ENCODE measurements at regions not wholly inside any gene's neighbourhood (a gene's known extent, or its start where the extent isn't known, plus 50 kb on each side); places are given as distances from the start of the nearest gene placed in this dataset.

DNA sequence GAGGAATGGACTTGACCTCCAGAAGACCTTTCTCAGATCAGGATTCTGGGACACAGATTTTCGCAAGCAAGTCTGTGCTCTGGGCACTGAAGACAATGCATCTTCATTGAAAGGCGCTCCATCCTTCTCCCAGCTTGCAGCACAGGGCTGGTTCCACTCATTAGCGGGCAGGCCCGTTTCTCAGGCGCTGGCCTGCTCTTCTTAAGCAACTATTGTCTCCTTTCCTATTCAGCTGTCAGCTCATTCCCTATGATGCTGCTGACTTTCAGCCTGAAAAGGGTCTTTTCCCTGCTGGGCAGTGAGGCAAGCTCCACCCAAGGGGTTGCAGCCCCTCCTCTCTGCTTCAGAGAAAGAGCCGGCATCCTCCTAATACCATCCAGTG, 91.9 kb upstream of the PLXNA2 start:
- 90 to 91% methylated on average over 6 of the region's 6 CpGs for WGBS, 2 donors
- TF ChIP-seq, protein P1, sequence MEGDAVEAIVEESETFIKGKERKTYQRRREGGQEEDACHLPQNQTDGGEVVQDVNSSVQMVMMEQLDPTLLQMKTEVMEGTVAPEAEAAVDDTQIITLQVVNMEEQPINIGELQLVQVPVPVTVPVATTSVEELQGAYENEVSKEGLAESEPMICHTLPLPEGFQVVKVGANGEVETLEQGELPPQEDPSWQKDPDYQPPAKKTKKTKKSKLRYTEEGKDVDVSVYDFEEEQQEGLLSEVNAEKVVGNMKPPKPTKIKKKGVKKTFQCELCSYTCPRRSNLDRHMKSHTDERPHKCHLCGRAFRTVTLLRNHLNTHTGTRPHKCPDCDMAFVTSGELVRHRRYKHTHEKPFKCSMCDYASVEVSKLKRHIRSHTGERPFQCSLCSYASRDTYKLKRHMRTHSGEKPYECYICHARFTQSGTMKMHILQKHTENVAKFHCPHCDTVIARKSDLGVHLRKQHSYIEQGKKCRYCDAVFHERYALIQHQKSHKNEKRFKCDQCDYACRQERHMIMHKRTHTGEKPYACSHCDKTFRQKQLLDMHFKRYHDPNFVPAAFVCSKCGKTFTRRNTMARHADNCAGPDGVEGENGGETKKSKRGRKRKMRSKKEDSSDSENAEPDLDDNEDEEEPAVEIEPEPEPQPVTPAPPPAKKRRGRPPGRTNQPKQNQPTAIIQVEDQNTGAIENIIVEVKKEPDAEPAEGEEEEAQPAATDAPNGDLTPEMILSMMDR (IDR thresholded peaks at IDR 0.05), result no peak
- Histone ChIP-seq H3K36me3 (no peaks in the 10 kb centered on the region), H3K4me3 (no peak overlapping the region), H3K27me3 (peaks cover 0 to 11% (median 0%) of the 10 kb centered on the region in 7 donors), H3K9me3 (no peaks in the 10 kb centered on the region), H3K4me1 (no peaks in the 10 kb centered on the region), H3K27ac (no peak overlapping the region)
- no peak for ATAC-seq
- intact Hi-C loops (cut with DNase I), result loop anchor here in 1 of 10 donors (5.0 kb wide), 1 partner anchor 286 kb away; no protein-coding TSS in a partner anchor
- no peak for DNase-seq

DNA sequence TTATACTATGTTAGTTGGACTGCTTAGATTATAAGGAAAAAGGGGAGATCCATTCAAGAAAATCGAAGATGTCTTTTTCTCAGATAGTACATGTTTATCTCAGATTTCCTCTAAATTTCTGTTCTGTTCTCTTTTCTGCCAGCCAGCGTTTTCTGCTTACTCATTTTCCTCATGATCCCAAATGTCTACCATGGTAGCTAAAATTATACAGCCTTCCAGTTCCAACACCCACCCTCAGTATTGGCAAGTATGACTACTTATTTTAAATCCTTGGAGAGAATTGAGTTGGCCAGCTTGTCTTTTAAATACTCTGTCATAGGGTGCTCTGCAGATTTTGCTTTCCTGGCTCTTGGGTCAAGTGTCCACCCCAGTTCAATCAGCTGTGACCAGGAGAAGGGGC, 95.7 kb upstream of the PLXNA2 start:
- TF ChIP-seq, protein P1 (IDR thresholded peaks at IDR 0.05), result no peak
- H3K9me3 ChIP-seq, result no peaks in the 10 kb centered on the region
- no peak overlapping the region for H3K27ac ChIP-seq
- ATAC-seq (no peak), DNase-seq (no peak)
- H3K4me3 ChIP-seq, result no peak overlapping the region
- H3K4me1 ChIP-seq, result no peaks in the 10 kb centered on the region
- H3K36me3 ChIP-seq, result no peaks in the 10 kb centered on the region
- H3K27me3 ChIP-seq, result peaks cover 0 to 11% (median 0%) of the 10 kb centered on the region in 7 donors
- WGBS, 2 donors, result 80 to 82% methylated on average over 2 of the region's 2 CpGs
- intact Hi-C loops (cut with DNase I), result loop anchor here in 1 of 10 donors (5.0 kb wide), 1 partner anchor 282 kb away; no protein-coding TSS in a partner anchor

DNA sequence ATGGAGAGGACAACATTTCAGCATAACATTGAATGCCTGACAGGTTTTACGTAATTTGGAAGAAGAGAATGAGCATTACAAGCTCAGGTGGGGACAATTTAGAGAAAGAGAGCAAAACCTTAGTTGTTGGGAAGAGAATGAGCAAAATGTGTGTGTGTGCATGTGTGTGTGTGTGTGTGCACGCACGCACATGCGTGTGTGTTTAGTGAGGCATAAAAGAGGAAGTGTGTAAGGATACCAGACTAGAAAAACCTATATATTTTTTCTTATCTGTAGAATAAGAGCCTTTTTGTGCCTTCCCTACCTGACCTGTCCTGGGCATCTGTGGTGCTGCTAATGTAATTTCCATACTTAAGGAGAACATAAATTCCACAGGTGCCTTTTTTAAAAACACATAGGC, 99.0 kb upstream of the PLXNA2 start:
- WGBS, 2 donors, result 81 to 100% methylated on average over 4 of the region's 4 CpGs
- intact Hi-C loops (cut with DNase I), result no loop called here
- no peak for ATAC-seq

DNA sequence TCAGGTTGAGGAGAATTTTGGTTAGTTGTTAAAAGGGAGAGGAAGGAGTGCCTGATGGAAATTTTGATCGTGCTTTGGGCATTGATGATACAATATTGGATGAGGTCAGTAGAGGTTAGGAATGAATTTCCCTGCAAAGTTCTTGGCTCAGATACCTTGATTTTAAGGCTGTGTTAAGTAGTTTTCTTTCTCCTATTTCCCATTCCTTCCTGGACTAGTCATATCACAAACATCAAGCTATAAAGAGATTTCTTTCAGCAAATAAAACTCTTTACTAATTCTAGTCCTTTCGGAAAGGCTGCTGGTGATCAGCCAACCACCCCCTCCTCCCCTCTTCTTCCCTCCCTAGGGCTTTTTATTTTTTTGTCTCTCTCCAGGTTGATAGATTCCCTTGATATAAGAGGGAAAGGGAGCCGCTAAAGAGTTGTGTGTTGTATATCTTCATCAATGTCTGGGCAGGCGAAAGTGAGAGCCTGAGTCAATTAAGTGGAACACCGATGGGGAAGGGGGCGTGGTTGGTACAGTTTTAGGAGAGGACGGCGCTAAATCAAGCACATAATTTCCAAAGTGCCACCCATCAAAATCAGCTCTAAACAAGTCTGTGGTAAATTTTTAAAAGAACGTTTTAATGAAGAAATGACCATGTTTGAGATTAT, 100.1 kb upstream of the PLXNA2 start:
- Histone ChIP-seq H3K9me3 (no peaks in the 10 kb centered on the region), H3K4me3 (no peak overlapping the region), H3K27ac (no peak overlapping the region), H3K27me3 (peaks cover 0 to 4% (median 0%) of the 10 kb centered on the region in 7 donors), H3K36me3 (no peaks in the 10 kb centered on the region), H3K4me1 (no peaks in the 10 kb centered on the region)
- no peak for DNase-seq
- WGBS, 2 donors, result 79 to 81% methylated on average over 9 of the region's 9 CpGs
- ATAC-seq, result no peak
- TF ChIP-seq, protein P1 (IDR thresholded peaks at IDR 0.05), result no peak
- intact Hi-C loops (cut with DNase I), result no loop called here

More for the DNA sequence above, 99.0 kb upstream of the PLXNA2 start:
- Histone ChIP-seq H3K4me3 (no peak overlapping the region), H3K36me3 (no peaks in the 10 kb centered on the region), H3K4me1 (no peaks in the 10 kb centered on the region), H3K27ac (no peak overlapping the region), H3K27me3 (peaks cover 0 to 4% (median 0%) of the 10 kb centered on the region in 7 donors), H3K9me3 (no peaks in the 10 kb centered on the region)
- TF ChIP-seq, protein P1 (IDR thresholded peaks at IDR 0.05), result no peak
- DNase-seq, result no peak

Measured in heart right ventricle (tissue), 16 donors.